Keratinocyte (primary cell): ENCODE measurements at regions not wholly inside any gene's neighbourhood (a gene's known extent, or its start where the extent isn't known, plus 50 kb on each side); places are given as distances from the start of the nearest gene placed in this dataset.

ENCODE experiments used
- EZH2 ChIP-seq: IDR thresholded peaks from one replicate; pipeline ENCODE4 v1.6.1; 2012; ENCODE audit warnings: inconsistent platforms, mild to moderate bottlenecking, low read length, moderate library complexity
- TF ChIP-seq, protein P1 (sequence below), 3 experiments: IDR thresholded peaks in 1 of 3; conservative IDR thresholded peaks in 1 of 3; optimal IDR thresholded peaks in 1 of 3; 2 replicates in 2 of 3; 3 replicates in 1 of 3; pipeline versions ENCODE3 to v1.5.1; 2011; ENCODE audit warnings: low read length in 3 of 3, mild to moderate bottlenecking in 3 of 3, moderate library complexity in 2 of 3, control low read depth in 1 of 3, inconsistent platforms in 1 of 3; ENCODE audit not compliant: insufficient read depth in 2 of 3; ENCODE audit errors: extremely low read depth in 1 of 3

DNA sequence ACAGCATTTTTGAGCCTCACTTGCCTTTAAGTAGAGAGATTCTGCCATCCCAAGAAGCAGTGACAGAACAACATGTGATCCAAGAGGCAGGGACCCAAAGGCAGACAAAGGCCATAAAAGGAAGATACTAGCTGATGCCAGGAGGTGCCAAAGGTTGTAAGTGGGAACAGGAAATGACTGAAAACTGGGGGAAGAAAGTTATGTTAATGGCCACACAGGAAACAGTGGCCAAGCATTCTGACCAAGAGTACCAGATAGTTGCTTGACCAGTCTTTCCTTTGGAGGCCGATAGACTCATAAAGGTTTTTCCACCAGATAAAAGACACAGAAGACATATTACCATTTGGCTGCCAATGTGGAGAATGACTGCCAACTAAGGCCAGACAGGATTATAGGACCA, 274.5 kb upstream of the PEX5L start:
- TF ChIP-seq, protein P1, sequence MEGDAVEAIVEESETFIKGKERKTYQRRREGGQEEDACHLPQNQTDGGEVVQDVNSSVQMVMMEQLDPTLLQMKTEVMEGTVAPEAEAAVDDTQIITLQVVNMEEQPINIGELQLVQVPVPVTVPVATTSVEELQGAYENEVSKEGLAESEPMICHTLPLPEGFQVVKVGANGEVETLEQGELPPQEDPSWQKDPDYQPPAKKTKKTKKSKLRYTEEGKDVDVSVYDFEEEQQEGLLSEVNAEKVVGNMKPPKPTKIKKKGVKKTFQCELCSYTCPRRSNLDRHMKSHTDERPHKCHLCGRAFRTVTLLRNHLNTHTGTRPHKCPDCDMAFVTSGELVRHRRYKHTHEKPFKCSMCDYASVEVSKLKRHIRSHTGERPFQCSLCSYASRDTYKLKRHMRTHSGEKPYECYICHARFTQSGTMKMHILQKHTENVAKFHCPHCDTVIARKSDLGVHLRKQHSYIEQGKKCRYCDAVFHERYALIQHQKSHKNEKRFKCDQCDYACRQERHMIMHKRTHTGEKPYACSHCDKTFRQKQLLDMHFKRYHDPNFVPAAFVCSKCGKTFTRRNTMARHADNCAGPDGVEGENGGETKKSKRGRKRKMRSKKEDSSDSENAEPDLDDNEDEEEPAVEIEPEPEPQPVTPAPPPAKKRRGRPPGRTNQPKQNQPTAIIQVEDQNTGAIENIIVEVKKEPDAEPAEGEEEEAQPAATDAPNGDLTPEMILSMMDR (optimal IDR thresholded peaks at IDR 0.05 in 1 of 3, IDR thresholded peaks at IDR 0.05 in 1 of 3, conservative IDR thresholded peaks at IDR 0.05 in 1 of 3; ENCODE audit: extremely low read depth in 1 of 3, insufficient read depth in 2 of 3, low read length in 3 of 3): no peak
- TF ChIP-seq EZH2: no peak
